HL-60 (cell line): ENCODE measurements at regions not wholly inside any gene's neighbourhood (a gene's known extent, or its start where the extent isn't known, plus 50 kb on each side); places are given as distances from the start of the nearest gene placed in this dataset.

Source experiments
- CTCF ChIP-seq: IDR thresholded peaks from one replicate; pipeline ENCODE4 v1.5.1; 2011; ENCODE audit warnings: low read length, control low read depth, inconsistent platforms; ENCODE audit not compliant: insufficient read depth
- GABPA ChIP-seq: IDR thresholded peaks from 2 replicates; pipeline ENCODE4 v1.6.1; 2012; ENCODE audit warnings: low read depth
- REST ChIP-seq: IDR thresholded peaks from 2 replicates; pipeline ENCODE4 v1.6.1; 2012; ENCODE audit warnings: low read depth; ENCODE audit not compliant: insufficient replicate concordance
- SPI1 ChIP-seq: IDR thresholded peaks from 2 replicates; pipeline ENCODE4 v1.6.1; 2012; ENCODE audit warnings: low read depth, mild to moderate bottlenecking, borderline replicate concordance

DNA sequence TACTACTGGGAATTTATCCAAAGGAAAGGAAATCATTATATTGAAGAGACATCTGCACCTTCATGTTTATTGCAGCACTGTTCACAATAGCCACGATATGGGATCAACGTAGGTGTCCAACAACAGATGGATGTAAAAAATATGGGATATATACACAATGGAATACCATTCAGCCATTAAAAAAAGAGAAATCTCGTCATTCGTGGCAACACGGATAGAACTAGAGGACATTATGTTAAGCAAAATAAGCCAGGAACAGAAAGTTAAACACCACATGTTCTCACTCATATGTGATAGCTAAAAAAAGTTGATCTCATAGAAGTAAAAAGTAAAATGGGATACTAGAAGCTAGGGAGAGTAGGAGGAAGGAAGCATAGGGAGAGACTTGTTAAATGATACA, 82.9 kb upstream of the CLMN start:
- TF ChIP-seq CTCF, result no peak
- no peak for TF ChIP-seq REST
- TF ChIP-seq SPI1, result no peak
- TF ChIP-seq GABPA, result no peak
